Adrenal gland (tissue), 9 donors: ENCODE measurements at regions not wholly inside any gene's neighbourhood (a gene's known extent, or its start where the extent isn't known, plus 50 kb on each side); places are given as distances from the start of the nearest gene placed in this dataset.
A peak's percentile ranks its signal among the peaks of the same experiment; 100 is the strongest.

Experiments used
- DNase-seq, 7 donors: peaks; one replicate each; pipeline ENCODE4 v3.0.0-alpha.2; 2019 to 2020
- H3K27ac ChIP-seq, 5 donors: fragments of 200-600 bp; sonication (generic) in 4 of 5; 1 replicate in 3 of 5; 2 replicates in 2 of 5; pipeline versions ENCODE4 v1.5.1 to v1.8.0; 2016 to 2020; ENCODE audit warnings: mild to moderate bottlenecking in 1 of 5
- H3K27me3 ChIP-seq: fragments of 200-600 bp; 2 replicates; pipeline ENCODE4 v1.8.0; 2021
- H3K36me3 ChIP-seq, 2 donors: fragments of 200-600 bp; replicated peaks in 1 of 2; 1 replicate in 1 of 2; 2 replicates in 1 of 2; pipeline versions ENCODE4 v1.5.1 to v1.8.0; 2018 to 2022
- H3K4me1 ChIP-seq, 2 donors: fragments of 200-600 bp; replicated peaks in 1 of 2; 1 replicate in 1 of 2; 2 replicates in 1 of 2; pipeline versions ENCODE4 v1.5.1 to v1.8.0; 2018 to 2021
- H3K4me3 ChIP-seq, 4 donors: fragments of 200-600 bp; sonication (generic) in 3 of 4; one replicate each; pipeline ENCODE4 v1.5.1; 2016 to 2018
- H3K9me3 ChIP-seq, 3 donors: fragments of 200-600 bp; sonication (generic) in 1 of 3; replicated peaks in 1 of 3; 1 replicate in 2 of 3; 2 replicates in 1 of 3; pipeline versions ENCODE4 v1.5.1 to v1.8.0; 2016 to 2021
- POLR2A ChIP-seq, 2 donors: fragments of 450-650 bp; IDR thresholded peaks; one replicate each; pipeline ENCODE4 v1.6.1; 2017; ENCODE audit warnings: antibody characterized with exemption in 2 of 2, mild to moderate bottlenecking in 2 of 2, moderate library complexity in 1 of 2
- WGBS, 4 donors: extraction: QIAGEN DNeasy Blood & Tissue Kit in 2 of 4; methylation state at CpG; one replicate each; pipeline versions ENCODE4 v1.1.5 to v1.1.7; 2013 to 2017; 5-methylcytosine and 5-hydroxymethylcytosine counted together
- intact Hi-C, 2 donors: fragments of 100-400 bp; cut with DNase I; formaldehyde crosslinking; loops; one replicate each; pipeline versions ENCODE4 v1.14.1 to v1.15.0; 2022 to 2023
- TF ChIP-seq, protein P1 (sequence below), 6 experiments: fragments of 450-650 bp in 4 of 6; fragments of 200-600 bp in 2 of 6; sonication (generic) in 1 of 6; IDR thresholded peaks; 1 replicate in 5 of 6; 2 replicates in 1 of 6; pipeline versions ENCODE4 v1.5.1 to v1.8.0; 2016 to 2021; ENCODE audit warnings: antibody characterized with exemption in 6 of 6, mild to moderate bottlenecking in 2 of 6, moderate library complexity in 1 of 6
- donor health status: healthy with polysubstance abuse.
- donor health status: Bipolar disorder and iron deficiency.
- donor health status: DM: yes; HTN: yes; CAD: no.
- donor health status: DM: no; HTN: no; CAD: no.
- donor health status: DM: no; HTN: no; CAD: no.

DNA sequence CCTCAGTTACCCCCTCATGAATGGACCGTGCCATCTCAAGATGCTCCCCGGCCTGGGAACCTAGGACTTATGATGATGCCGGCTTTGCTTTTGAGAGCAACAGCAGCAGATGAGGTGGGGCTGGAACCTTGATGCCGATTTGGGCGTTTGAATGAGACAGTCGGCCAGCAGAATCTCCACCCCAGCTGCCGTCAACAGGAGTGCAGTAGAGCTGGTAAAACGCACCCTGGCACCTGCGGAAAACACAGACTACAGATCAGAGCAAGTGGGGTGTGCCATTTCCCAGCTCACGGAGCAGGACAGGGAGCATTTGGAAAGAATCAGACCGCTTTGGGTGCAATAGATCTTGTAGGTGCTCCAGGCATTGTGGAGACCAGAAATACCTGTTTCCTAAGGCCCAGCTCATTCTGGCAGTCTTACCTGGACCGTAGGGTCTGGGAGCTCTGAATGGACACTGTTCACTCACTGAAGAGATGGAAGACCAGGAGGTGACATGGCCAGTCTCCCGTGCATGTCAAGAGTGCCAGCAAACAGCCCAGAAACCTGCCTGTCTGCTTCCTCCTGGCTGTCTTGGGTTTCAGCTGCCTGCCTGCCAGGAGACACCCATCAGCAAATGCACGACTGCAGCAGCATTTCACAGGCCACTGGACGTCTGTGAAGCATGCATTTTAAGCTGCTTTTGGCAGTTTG is 317.7 kb upstream of the IRX4 start:
- 53 to 73% (median 64%) methylated on average over 10 to 15 of the region's 15 CpGs for WGBS, 4 donors
- H3K4me3 ChIP-seq: no peak overlapping the region
- H3K36me3 ChIP-seq: no peaks in the 10 kb centered on the region
- no peaks in the 10 kb centered on the region for H3K9me3 ChIP-seq
- H3K4me1 ChIP-seq: no peaks in the 10 kb centered on the region
- no peak for TF ChIP-seq POLR2A (IDR thresholded peaks at IDR 0.05)
- TF ChIP-seq, protein P1, sequence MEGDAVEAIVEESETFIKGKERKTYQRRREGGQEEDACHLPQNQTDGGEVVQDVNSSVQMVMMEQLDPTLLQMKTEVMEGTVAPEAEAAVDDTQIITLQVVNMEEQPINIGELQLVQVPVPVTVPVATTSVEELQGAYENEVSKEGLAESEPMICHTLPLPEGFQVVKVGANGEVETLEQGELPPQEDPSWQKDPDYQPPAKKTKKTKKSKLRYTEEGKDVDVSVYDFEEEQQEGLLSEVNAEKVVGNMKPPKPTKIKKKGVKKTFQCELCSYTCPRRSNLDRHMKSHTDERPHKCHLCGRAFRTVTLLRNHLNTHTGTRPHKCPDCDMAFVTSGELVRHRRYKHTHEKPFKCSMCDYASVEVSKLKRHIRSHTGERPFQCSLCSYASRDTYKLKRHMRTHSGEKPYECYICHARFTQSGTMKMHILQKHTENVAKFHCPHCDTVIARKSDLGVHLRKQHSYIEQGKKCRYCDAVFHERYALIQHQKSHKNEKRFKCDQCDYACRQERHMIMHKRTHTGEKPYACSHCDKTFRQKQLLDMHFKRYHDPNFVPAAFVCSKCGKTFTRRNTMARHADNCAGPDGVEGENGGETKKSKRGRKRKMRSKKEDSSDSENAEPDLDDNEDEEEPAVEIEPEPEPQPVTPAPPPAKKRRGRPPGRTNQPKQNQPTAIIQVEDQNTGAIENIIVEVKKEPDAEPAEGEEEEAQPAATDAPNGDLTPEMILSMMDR (IDR thresholded peaks at IDR 0.05): no peak
- no peak overlapping the region for H3K27ac ChIP-seq
- intact Hi-C loops: no loop called here
- no peaks in the 10 kb centered on the region for H3K27me3 ChIP-seq
- peak in 1 of 7 donors; percentile 24 for DNase-seq

DNA sequence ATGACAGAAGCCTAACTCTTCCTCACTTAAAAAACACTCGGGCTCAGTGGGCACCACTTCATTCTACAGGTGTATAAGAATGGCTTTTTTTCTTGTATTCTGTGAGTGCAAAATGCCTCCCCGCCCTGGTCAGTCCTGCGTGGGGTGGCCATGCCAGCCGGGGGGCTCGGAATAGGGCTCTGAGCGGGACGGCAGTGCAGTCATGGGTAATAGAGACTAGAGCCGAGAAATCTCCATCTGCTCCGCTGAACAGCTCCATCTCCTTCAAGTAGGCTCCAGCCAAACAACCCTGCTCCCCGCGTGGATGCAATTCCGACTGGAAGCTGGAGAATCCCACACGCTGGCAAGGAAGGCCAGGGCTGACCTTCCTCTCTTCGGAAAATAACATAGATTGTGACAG is 317.0 kb upstream of the IRX4 start:
- H3K4me1 ChIP-seq: no peaks in the 10 kb centered on the region
- 74 to 85% (median 80%) methylated on average over 14 of the region's 14 CpGs for WGBS, 4 donors
- no peak overlapping the region for H3K4me3 ChIP-seq
- DNase-seq: peak in 1 of 7 donors; percentile 17
- intact Hi-C loops: no loop called here
- no peaks in the 10 kb centered on the region for H3K27me3 ChIP-seq
- H3K27ac ChIP-seq: no peak overlapping the region
- no peak for TF ChIP-seq POLR2A (IDR thresholded peaks at IDR 0.05)
- TF ChIP-seq, protein P1 (IDR thresholded peaks at IDR 0.05): no peak
- H3K9me3 ChIP-seq: no peaks in the 10 kb centered on the region
- H3K36me3 ChIP-seq: no peaks in the 10 kb centered on the region

DNA sequence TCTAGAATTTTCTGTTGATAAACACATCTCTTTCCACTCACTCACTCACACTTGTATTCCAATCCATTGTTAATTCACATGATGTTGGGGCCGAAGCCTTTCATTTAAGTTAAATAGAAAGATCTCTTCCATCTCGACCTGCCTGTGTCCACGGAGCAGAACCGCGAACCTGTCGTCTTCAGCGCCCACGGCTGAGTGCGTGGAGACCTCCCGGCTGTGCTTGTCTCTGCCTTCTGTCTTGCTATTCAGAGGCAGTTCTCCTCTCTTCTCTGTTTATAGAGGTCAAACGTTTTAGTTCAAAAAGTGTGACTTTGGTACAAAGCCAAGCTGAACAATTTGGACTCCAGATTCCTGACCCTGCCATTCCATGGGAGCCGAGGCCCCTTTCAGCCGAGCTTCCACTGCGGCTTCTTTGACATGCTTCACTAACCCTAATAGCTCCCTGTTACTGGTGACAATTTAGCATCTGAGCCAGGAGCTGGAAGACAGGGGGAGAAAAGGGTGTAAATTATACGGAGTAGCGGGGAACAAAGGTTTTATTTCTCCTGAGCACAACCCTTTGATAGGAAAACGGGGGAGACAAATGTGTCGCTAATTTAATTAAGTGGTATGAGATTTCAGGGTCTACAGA is 314.4 kb upstream of the IRX4 start:
- H3K27me3 ChIP-seq: no peaks in the 10 kb centered on the region
- no peak overlapping the region for H3K27ac ChIP-seq
- H3K9me3 ChIP-seq: no peaks in the 10 kb centered on the region
- H3K4me1 ChIP-seq: no peaks in the 10 kb centered on the region
- WGBS, 4 donors: 43 to 47% (median 46%) methylated on average over 18 of the region's 18 CpGs
- H3K36me3 ChIP-seq: no peaks in the 10 kb centered on the region
- TF ChIP-seq, protein P1 (IDR thresholded peaks at IDR 0.05): no peak
- TF ChIP-seq POLR2A (IDR thresholded peaks at IDR 0.05): no peak
- intact Hi-C loops: no loop called here
- peak in 1 of 7 donors; percentile 13 for DNase-seq
- H3K4me3 ChIP-seq: no peak overlapping the region

DNA sequence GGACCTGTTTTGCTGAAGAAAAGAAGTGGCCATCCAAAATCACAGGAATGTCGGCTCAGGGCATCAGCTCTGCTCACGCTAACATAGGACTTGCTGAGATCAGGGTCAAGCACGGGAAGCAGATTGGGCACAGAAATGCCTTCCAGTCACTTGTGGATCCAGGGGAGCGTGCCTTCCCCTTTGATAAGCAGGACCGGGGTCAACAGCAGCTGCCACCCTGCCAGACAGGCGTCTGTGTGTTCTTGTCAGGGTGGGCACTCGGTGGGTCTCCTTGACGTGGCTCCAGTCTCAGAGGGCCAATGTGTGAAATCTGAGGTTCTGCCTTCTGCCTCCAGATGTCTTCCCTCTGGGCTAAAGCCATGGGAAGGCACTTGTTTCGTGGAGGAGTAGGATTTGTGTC is 313.7 kb upstream of the IRX4 start:
- WGBS, 4 donors: 58 to 74% (median 67%) methylated on average over 3 to 9 of the region's 9 CpGs
- intact Hi-C loops: no loop called here
- TF ChIP-seq POLR2A (IDR thresholded peaks at IDR 0.05): no peak
- TF ChIP-seq, protein P1 (IDR thresholded peaks at IDR 0.05): no peak

More for the DNA sequence above, 313.7 kb upstream of the IRX4 start:
- Histone ChIP-seq H3K27ac (no peak overlapping the region), H3K9me3 (no peaks in the 10 kb centered on the region), H3K4me3 (no peak overlapping the region), H3K4me1 (no peaks in the 10 kb centered on the region), H3K36me3 (no peaks in the 10 kb centered on the region), H3K27me3 (no peaks in the 10 kb centered on the region)
- DNase-seq: peak in 1 of 7 donors; percentile 11
